HG03280 (cell line): ENCODE measurements at regions not wholly inside any gene's neighbourhood (a gene's known extent, or its start where the extent isn't known, plus 50 kb on each side); places are given as distances from the start of the nearest gene placed in this dataset.
"Not testable (repeated sequence)": the region's sequence is repeated elsewhere in the genome, so short reads cannot be mapped to it uniquely, and the experiment has no call there.

Source experiments
- ATAC-seq: cut with Tn5 transposase; IDR thresholded peaks from one replicate; pipeline ENCODE4 v1.9.1; 2021; ENCODE audit warnings: mild to moderate bottlenecking, moderate library complexity; ENCODE audit not compliant: unreplicated experiment

DNA sequence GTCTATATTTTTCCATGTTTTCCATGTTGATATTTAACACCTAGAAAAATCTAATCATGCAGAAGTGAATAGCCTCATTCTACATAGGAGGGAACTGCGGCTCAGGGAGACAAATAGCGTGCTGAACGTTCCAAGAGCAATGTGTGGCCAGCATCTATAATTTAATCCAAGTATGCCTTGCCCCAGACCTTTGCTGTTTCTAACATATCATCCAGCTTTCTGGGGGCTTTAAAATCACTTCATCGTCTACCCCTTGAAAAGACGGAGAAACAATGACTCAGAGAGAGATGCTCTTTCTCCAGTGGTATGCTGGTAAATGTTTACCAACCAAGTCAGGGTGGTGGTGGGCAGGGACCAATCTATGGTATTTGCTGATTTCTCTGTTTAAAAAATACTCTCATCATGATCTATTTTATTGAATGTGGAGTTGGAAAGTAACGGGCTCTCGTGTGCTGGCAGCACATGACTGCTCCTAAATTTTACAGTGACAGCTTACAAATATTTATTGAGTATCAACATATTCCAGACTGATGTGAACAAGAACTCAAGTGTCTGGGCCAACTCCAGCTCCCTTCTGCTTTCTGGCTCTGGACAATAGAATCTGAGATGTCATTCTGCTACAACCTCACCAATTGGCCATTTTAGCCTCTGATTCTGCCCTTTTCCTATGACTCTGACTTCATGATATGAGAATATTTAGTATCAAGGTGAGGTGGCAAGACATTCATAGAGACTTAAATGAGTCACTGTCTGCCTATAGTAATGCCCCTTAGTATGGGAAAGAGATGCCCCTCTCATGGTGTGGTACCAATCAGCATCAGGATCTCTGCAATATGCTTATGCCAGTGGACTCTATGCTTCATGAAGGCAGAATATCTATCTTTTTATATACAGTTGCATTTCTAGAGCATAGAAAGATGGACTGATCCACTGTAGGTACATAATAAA lies 407.4 kb upstream of the TNC start:
- ATAC-seq = no peak

GRCh38 chr9:115531410-115532125 lies 413.6 kb upstream of the TNC start:
- ATAC-seq = no peak

DNA sequence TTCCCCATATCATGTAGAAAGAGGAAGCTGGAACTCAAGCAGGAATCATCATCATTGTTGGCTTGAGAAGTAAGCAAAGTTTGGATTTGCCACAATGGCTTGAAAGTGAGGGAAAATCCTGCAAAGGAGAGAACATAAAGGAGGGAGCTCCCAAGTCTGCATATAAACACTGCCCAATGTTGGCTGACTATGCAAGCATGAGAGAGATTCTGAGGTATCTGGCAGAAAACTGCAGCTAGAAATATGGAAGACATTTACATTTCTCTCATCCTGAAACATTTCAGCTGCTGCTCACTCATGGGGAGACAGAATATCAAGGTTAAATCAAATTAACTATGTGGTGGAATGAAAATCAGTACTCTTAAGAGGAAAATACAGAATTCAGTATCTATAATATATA lies 415.6 kb upstream of the TNC start:
- ATAC-seq = no peak

DNA sequence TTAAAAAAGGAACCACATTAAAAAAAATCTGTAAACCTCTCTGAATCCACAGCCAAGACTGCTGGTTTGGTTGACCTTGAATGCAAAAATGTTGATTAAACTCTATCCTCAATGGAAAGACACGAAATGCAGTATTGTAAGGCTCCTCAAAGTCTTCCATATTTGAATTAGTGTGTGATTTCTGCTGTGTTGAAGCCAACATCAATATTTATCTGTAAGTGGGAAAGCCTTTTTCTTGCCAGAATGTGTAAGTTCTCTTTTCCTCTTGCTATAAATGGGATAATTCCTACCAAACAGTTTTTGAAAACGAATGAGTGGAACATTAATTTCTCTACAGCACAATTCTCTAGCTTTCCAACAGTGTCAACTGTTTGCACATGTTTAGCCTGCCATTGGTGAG lies 422.1 kb upstream of the TNC start:
- ATAC-seq = no peak

DNA sequence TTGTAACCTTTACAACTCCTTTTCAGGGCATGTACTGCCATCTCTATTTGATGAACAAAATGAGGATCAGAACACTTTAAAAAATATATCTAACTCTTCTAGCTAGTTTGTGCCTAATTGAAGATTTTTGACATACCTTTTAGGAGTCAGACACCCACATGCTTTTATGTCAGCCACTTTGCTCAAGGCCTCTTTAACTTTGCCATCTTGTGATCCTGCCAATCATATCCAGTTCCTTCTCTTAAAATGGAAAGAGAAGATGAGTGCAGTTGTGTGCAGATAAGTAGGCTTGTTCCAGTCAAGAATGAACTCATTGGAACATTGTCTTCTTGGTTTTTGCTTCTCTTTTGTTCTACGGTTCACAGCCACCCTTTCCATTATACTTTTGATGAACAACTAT lies 425.6 kb upstream of the TNC start:
- no peak for ATAC-seq

GRCh38 chr9:115548609-115549260 lies 430.8 kb upstream of the TNC start:
- no peak for ATAC-seq

DNA sequence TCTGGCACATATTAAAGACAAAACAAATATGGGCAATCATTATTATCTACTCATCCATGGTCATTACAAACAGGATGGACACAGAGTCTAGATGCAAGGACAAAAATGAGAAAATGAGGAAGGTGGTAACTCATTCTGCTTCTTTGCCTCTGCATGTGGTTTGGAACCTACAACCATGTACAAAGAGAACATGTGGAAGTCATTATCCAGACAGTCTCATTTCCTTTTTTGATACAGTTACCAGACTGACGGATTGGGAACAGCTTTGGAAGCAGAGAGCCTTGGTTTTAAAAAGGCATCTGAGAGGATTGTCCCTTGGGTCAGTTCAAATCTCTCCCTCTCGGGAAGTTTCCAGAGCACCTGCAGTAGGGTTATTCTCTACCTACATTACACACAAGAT lies 433.4 kb upstream of the TNC start:
- no peak for ATAC-seq

DNA sequence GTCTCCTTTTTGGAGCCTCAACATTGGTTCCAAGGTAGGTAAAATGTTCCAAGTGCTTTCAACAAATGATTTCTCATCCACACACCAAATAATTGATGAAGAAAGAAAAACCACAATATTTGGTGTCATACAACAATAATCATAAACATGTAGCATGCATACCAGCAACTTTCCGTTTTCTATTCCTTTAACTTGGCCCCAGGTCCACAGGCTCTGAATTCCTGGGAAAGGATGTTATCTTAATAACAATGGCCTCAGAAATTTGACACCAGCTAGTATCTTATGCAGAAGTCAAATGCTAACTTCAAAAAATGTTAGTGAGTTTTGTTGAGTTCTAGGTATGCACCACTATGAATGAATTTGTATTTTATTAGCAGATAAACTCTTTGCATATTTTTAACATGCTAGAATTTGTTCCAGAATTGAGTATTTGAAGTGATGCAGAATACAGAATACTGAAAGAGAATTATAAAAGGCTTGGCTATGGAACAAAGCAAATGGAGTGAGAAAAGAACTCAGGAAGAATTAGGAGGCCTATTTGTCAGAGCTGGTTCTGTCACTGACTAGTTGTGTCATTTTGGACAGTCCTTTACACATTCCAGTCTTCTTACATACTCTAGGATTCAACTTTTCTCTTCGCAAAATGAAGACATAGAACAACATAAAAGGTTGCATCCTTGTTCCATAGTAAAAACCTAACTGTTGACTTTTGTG lies 435.3 kb upstream of the TNC start:
- no peak for ATAC-seq

- ATAC-seq = no peak
Measured at GRCh38 chr9:115556432-115556831, 438.5 kb upstream of the TNC start.

DNA sequence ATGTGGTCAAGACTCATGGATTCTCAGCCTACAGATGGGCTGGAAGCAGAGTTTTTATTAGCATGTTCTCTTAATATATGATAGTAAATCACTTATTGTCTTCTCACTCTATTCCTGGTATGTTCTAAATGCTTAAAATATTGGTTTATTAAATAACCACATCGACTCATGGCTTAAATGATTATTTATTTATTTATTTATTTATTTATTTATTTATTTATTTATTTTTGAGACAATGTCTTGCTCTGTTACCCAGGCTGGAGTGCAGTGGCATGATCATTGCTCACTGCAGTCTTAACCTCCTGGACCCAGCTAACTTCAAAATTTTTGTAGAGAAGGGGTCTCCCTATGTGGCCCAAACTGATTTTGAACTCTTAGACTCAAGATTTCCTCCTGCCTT lies 457.2 kb upstream of the TNC start:
- ATAC-seq = no peak

DNA sequence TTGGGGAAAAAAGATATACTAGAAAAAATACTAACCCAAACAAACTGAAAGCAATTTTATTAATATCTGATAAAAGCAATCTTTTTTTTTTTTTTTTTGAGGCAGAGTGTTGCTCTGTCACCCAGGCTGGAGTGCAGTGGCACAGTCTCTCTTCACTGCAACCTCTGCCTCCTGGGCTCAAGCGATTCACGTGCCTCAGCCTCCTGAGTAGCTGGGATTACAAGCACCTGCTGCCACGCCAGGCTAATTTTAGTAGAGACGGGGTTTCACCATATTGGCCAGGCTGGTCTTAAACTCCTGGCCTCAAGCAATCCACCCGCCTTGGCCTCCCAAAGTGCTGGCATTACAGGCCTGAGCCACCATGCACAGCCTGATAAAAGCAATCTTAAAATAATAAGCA lies 467.5 kb upstream of the TNC start:
- ATAC-seq = not testable (repeated sequence)

DNA sequence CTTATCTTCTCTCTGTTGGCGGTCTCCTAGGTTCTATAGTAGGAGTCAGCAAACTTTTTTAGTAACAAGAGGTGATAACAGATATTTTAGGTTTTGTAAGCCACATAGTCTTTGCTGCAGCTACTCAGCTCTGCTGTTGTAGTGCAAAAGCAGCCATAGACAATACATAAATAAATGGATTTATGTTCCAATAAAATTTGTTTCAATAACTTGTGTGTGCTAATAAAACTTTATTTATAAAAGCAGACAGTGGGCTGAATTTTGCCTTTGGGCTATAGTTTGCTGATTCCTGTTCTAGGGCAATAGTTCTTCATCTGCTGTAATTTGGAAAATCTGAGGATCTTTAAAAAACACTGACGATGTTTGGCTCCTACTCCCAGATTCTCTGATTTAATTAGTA lies 469.4 kb upstream of the TNC start:
- ATAC-seq = no peak

DNA sequence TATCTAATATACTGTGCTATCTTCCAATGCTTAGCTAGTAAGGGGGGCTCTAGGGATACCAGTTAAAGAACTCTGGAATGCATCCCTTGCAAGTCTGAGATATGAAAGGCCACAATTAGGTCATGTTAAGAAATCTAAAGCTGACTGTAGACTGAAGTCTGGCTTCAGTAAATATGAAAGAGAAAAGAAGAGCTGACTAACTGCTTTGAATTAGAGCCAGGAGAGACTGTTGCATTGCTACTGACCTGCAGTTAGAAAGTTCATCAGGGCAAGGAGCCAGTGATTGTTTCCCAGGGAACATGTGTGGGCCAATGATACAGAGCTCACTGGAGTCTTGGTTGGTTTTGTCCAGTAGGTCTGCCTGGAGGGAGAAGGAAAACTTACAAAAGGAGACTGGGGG lies 472.1 kb upstream of the TNC start:
- ATAC-seq = no peak

- no peak for ATAC-seq
Measured at GRCh38 chr9:115591584-115591984, 473.6 kb upstream of the TNC start.

DNA sequence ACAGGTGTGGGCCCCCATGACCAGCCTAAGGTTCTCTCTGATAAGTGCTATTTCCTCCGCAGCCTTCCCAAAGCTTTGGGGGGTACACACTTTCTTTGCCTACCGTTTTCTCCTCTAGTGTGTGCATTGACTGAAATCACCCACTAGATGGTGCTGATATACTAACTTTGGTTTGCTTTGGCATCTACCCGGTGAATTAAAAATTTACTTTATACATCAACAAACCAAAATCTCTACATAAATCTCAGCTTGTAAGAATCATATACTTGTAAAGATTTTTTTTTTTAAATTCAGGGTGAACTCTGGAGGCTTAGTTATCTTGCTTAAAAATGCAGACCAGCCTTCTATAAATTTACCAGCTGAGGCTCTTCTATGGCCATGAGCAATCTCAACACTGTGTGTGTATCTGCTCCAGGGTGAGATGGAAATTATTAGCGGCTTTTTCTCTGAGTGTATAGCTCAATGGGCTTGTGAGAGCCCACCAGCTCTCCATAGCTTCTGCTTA lies 475.7 kb upstream of the TNC start:
- peak; percentile 48 for ATAC-seq

DNA sequence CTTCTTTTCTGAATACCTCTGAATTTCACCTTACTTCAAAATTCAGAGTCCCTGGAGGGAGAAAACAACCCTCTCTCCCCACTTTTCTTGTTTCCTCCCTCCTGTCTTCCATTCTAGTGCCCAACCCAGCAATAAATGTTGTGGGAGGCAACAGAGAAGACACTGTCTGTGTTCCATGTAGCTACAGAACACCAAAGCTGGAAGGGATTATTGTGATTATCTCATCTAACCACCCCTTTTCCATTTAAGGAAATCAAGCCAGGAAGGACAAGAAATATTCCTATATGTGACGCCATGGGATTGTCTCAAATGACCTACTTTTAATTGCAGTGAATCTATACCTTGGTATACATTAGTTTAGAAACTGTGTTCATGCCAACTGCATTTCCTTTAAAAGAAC lies 476.6 kb upstream of the TNC start:
- ATAC-seq = no peak

DNA sequence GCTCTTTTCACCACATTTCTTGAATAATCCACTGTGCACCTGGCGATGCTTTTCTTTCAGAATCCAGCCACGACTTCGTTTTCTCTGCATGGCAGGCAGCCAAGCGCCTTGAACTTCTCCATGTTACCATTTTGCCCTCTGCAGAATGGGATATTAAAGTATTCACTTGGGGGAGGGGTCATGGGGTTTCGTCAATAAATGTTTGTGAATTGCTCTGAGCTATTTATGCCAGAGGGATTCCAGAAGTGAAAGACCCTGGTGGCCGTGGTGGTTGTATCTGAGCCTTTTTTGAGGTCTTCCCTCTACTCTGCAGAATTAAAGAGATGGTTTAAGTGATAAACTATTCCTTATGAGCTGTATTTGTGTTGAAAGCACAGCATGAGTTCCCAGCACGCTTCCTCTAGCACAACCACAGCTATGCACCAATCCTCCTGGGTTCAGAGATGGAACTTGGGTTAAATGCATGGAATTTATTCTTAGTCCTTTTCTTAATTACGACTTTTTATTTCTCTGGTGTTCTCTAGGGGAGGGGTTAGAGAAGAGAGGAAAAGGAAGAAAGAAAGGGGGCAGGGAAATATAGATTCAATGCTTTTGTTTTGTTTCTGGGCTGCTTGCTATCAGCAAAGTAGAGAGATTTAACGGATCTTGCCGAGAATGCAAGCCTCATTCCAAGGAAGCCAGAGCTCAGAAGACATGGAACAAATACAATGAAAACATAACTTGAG lies 478.2 kb upstream of the TNC start:
- no peak for ATAC-seq

- no peak for ATAC-seq
Measured at GRCh38 chr9:115596746-115597080, 478.8 kb upstream of the TNC start.

DNA sequence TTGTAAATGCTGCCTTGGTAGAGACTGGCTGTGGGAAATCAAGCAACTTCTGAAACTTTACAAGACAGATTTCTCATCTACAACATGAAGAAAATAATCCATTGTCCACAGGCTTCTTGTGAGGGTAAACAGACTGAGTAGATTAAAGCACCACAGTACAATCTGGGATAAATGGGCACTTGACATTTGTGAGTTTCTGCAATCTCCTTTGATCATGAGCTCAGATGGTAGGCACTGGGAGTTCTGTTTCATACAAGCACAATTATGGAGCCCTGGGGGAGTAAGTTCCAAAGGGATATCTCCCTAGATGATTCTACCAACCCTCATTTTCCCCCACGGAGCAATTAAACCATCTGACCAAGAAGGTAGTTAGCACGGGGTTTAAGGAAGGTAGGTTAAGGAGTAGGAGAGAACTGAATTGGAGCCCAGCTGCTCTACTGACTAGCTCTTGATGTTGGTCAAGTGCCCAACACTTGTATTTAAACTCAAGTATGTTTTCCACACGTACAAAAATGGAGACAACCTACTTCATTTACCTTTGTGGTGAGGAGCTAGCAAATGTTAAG lies 479.5 kb upstream of the TNC start:
- no peak for ATAC-seq

DNA sequence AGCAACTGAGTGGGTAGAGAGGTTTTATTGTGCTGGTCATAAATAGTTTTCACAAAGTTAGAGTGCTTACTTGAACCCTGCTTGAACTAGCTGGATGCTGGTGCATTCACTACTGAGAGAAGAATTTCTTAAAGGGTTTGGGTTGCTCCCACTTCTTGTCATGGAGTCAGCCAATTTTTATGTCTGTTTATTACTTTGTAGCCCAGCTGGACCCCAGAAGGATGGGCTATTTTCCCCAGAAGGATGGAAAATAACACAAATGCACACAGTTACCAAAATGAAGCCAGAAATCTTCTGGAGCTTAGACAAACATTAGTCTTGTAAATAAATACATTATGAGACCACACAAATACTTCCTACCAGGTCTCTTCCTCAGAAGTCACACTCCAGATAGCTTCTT lies 480.8 kb upstream of the TNC start:
- ATAC-seq = no peak
